Lung microvascular endothelial cell (primary cell): ENCODE measurements at regions not wholly inside any gene's neighbourhood (a gene's known extent, or its start where the extent isn't known, plus 50 kb on each side); places are given as distances from the start of the nearest gene placed in this dataset.

ENCODE experiments used
- DNase-seq, 2 donors: peaks; one replicate each; pipeline versions ENCODE4 v3.0.0 to v3.0.0-alpha.2; 2010; ENCODE audit warnings: low read depth in 2 of 2

- peak in 1 of 2 donors; percentile 10 for DNase-seq
Observed at GRCh38 chr6:77403424-77403823, 59.9 kb downstream of the HTR1B start.

- no peak for DNase-seq
Observed at GRCh38 chr6:77401231-77401630, 62.1 kb downstream of the HTR1B start.

- DNase-seq: no peak
Observed at GRCh38 chr6:77397561-77397960, 65.7 kb downstream of the HTR1B start.

GRCh38 chr6:77389402-77389801, 73.9 kb downstream of the HTR1B start:
- DNase-seq: no peak

- DNase-seq: no peak
Observed at GRCh38 chr6:77383026-77383425, 80.3 kb downstream of the HTR1B start.

- DNase-seq: no peak
Observed at GRCh38 chr6:77373955-77374354, 89.3 kb downstream of the HTR1B start.

- DNase-seq: no peak
Observed at GRCh38 chr6:77371748-77372147, 91.5 kb downstream of the HTR1B start.

GRCh38 chr6:77368660-77369313, 94.5 kb downstream of the HTR1B start:
- DNase-seq: peak; percentile 47 to 59

- DNase-seq: no peak
Observed at GRCh38 chr6:77366798-77367197, 96.5 kb downstream of the HTR1B start.

GRCh38 chr6:77363702-77364101, 99.6 kb downstream of the HTR1B start:
- no peak for DNase-seq

- no peak for DNase-seq
Observed at GRCh38 chr6:77362055-77362454, 101.2 kb downstream of the HTR1B start.

GRCh38 chr6:77361018-77361417, 102.3 kb downstream of the HTR1B start:
- peak in 1 of 2 donors; percentile 9 for DNase-seq

GRCh38 chr6:77356821-77357220, 106.5 kb downstream of the HTR1B start:
- no peak for DNase-seq

GRCh38 chr6:77354581-77354980, 108.7 kb downstream of the HTR1B start:
- DNase-seq: peak in 1 of 2 donors; percentile 54

GRCh38 chr6:77353129-77353528, 110.2 kb downstream of the HTR1B start:
- no peak for DNase-seq

- peak; percentile 11 to 50 for DNase-seq
Observed at GRCh38 chr6:77341058-77341986, 122.0 kb downstream of the HTR1B start.

GRCh38 chr6:77340331-77340730, 123.0 kb downstream of the HTR1B start:
- DNase-seq: no peak

- no peak for DNase-seq
Observed at GRCh38 chr6:77339926-77340325, 123.4 kb downstream of the HTR1B start.

- no peak for DNase-seq
Observed at GRCh38 chr6:77337392-77337791, 125.9 kb downstream of the HTR1B start.

GRCh38 chr6:77334093-77334492, 129.2 kb downstream of the HTR1B start:
- no peak for DNase-seq

GRCh38 chr6:77332915-77333623, 130.2 kb downstream of the HTR1B start:
- DNase-seq: no peak

GRCh38 chr6:77326711-77327110, 136.6 kb downstream of the HTR1B start:
- no peak for DNase-seq
